PC-3 (cell line): ENCODE measurements at regions not wholly inside any gene's neighbourhood (a gene's known extent, or its start where the extent isn't known, plus 50 kb on each side); places are given as distances from the start of the nearest gene placed in this dataset.

Experiments
- ATAC-seq: fragments of 200-7000 bp; cut with Tn5 transposase; 2 replicates; pipeline ENCODE4 v1.9.1; 2020; ENCODE audit warnings: mild to moderate bottlenecking, moderate library complexity
- BruUV-seq: library from RNA; stranded (reverse); fragments of 400-500 nt; replicated peaks from 2 replicates; lab custom pipeline; 2021; lab: Mats Ljungman, UMichigan
- CTCF ChIA-PET: fragments of 300-600 bp; sonication (Branson Sonifier 250); formaldehyde crosslinking; loops from one replicate; lab custom pipeline; 2022; ENCODE audit warnings: antibody characterized with exemption; lab: Charles Lee
- POLR2A ChIA-PET: fragments of 300-600 bp; sonication (Branson Sonifier 250); formaldehyde crosslinking; loops from one replicate; lab custom pipeline; 2022; ENCODE audit warnings: antibody characterized with exemption; ENCODE audit not compliant: unreplicated experiment; lab: Charles Lee
- DNase-seq: peaks from one replicate; pipeline ENCODE4 v3.0.0-alpha.2; 2015
- H2AFZ ChIP-seq: fragments of 300-600 bp; sonication (generic); 2 replicates; pipeline ENCODE4 v1.6.0; 2016; ENCODE audit warnings: antibody characterized with exemption, low read length
- H3F3A ChIP-seq: fragments of 300-600 bp; sonication (generic); one replicate; pipeline ENCODE4 v1.6.0; 2017; ENCODE audit warnings: antibody characterized with exemption, low read length, control low read depth, mild to moderate bottlenecking; ENCODE audit not compliant: unreplicated experiment
- H3K27ac ChIP-seq: fragments of 300-600 bp; sonication (generic); 2 replicates; pipeline ENCODE4 v1.5.1; 2016; ENCODE audit warnings: mild to moderate bottlenecking, low read length
- H3K27me3 ChIP-seq: fragments of 300-600 bp; sonication (generic); 2 replicates; pipeline ENCODE4 v1.6.1; 2016; ENCODE audit warnings: low read length, mixed read lengths
- H3K36me3 ChIP-seq: fragments of 300-600 bp; sonication (generic); 2 replicates; pipeline ENCODE4 v1.6.1; 2016; ENCODE audit warnings: low read depth, mixed run types, low read length, mixed read lengths
- H3K4me1 ChIP-seq: fragments of 300-600 bp; sonication (generic); 2 replicates; pipeline ENCODE4 v1.5.1; 2016; ENCODE audit warnings: low read length; ENCODE audit not compliant: insufficient read depth
- H3K4me2 ChIP-seq: fragments of 300-600 bp; sonication (generic); 2 replicates; pipeline ENCODE4 v1.6.0; 2016; ENCODE audit warnings: low read length
- H3K4me3 ChIP-seq: fragments of 300-600 bp; sonication (generic); 2 replicates; pipeline ENCODE4 v1.5.1; 2016; ENCODE audit warnings: mild to moderate bottlenecking, low read length, mixed read lengths
- H3K79me2 ChIP-seq: fragments of 300-600 bp; sonication (generic); 2 replicates; pipeline ENCODE4 v1.6.1; 2017; ENCODE audit warnings: low read length, mixed read lengths
- H3K9ac ChIP-seq: fragments of 300-600 bp; sonication (generic); 2 replicates; pipeline ENCODE4 v1.6.0; 2016; ENCODE audit warnings: mild to moderate bottlenecking, low read length
- H3K9me2 ChIP-seq: fragments of 300-600 bp; sonication (generic); replicated peaks from 2 replicates; pipeline ENCODE4 v1.6.1; 2016; ENCODE audit warnings: mixed run types, low read length, mixed read lengths
- H3K9me3 ChIP-seq: fragments of 300-600 bp; sonication (generic); 2 replicates; pipeline ENCODE4 v1.6.1; 2016; ENCODE audit warnings: low read length, mixed read lengths
- H4K20me1 ChIP-seq: fragments of 300-600 bp; sonication (generic); 2 replicates; pipeline ENCODE4 v1.6.1; 2016; ENCODE audit warnings: low read length, mixed read lengths
- CTCF ChIP-seq: fragments of 300-600 bp; sonication (generic); conservative IDR thresholded peaks from 2 replicates; pipeline ENCODE4 v1.5.1; 2017; ENCODE audit warnings: antibody characterized with exemption, low read depth, mild to moderate bottlenecking, low read length
- EZH2 ChIP-seq: fragments of 300-600 bp; sonication (generic); IDR thresholded peaks from one replicate; pipeline ENCODE4 v1.6.1; 2017; ENCODE audit warnings: antibody characterized with exemption, mild to moderate bottlenecking, low read length; ENCODE audit not compliant: unreplicated experiment
- EZH2phosphoT487 ChIP-seq: fragments of 300-600 bp; sonication (generic); IDR thresholded peaks from 2 replicates; pipeline ENCODE4 v1.6.1; 2018; ENCODE audit warnings: mild to moderate bottlenecking, antibody characterized with exemption, low read length, borderline replicate concordance
- intact Hi-C: fragments of 100-400 bp; cut with micrococcal nuclease; formaldehyde crosslinking; loops from 2 replicates; pipeline ENCODE4 v1.9.0; 2023

DNA sequence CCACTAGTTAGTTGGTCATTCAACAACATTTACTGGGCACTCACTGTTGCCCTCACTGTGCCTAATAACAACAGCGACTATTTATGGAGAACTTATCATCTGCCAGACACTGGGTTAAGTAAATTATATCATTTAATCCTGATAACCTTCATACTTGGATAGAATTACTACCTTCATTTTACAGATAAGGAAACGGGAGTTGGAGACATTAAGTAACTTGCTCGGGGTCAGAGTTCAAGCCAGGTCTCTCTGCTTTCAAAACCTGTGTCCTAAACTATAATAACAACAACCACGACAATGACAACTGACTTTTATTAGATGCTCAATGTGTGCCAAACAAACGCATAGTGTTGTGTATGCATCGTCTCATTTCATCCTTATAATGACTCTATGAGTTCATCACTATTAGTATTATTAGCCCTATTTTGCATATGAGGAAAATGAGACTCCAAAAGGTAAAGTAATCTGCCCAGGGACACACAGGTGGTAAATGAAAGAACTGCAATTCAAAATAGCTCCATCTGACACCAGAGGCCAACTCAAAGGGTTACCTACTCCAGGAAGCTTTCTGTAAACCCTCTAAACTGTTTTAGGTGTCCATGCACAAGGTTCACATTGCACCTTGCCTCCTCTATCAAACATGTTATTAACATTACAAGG, 98.4 kb upstream of the ACSL4 start:
- no peaks in the 10 kb centered on the region for H3F3A ChIP-seq
- H3K36me3 ChIP-seq, result no peaks in the 10 kb centered on the region
- H3K79me2 ChIP-seq, result no peaks in the 10 kb centered on the region
- H3K9ac ChIP-seq, result no peak overlapping the region
- no peak for DNase-seq
- no peaks in the 10 kb centered on the region for H3K27me3 ChIP-seq
- ATAC-seq, result no peak
- H3K4me2 ChIP-seq, result no peak overlapping the region
- H4K20me1 ChIP-seq, result no peaks in the 10 kb centered on the region
- peaks cover 18% of the 10 kb centered on the region for H3K4me1 ChIP-seq
- BruUV-seq, result no TSS peak
- intact Hi-C loops, result no loop called here
- CTCF ChIA-PET, result interaction anchor here (0.6 to 0.9 kb wide), 2 partner anchors 25 to 60 kb away, joined by 3 read pairs; no protein-coding TSS in a partner anchor
- H3K4me3 ChIP-seq, result no peak overlapping the region
- no peak overlapping the region for H2AFZ ChIP-seq
- POLR2A ChIA-PET, result interaction anchor here (0.6 to 0.7 kb wide), 4 partner anchors 8 to 72 kb away, joined by 3 to 5 read pairs (median 4); no protein-coding TSS in a partner anchor
- H3K9me2 ChIP-seq, result no peaks in the 10 kb centered on the region
- H3K9me3 ChIP-seq, result no peaks in the 10 kb centered on the region
- H3K27ac ChIP-seq, result no peak overlapping the region
- no peak for TF ChIP-seq EZH2

- DNase-seq (no peak), ATAC-seq (no peak)
- Histone ChIP-seq H3K36me3 (no peaks in the 10 kb centered on the region), H2AFZ (peak overlapping the region; percentile 67; the same call in 1 of the 2 replicates), H3K9me2 (no peaks in the 10 kb centered on the region), H3K27me3 (no peaks in the 10 kb centered on the region), H3F3A (no peaks in the 10 kb centered on the region), H3K79me2 (no peaks in the 10 kb centered on the region), H3K27ac (peak overlapping the region; percentile 49), H3K9me3 (no peaks in the 10 kb centered on the region), H3K4me2 (peak overlapping the region; percentile 72), H4K20me1 (no peaks in the 10 kb centered on the region), H3K4me3 (no peak overlapping the region), H3K9ac (no peak overlapping the region; the same call in 1 of the 2 replicates), H3K4me1 (peaks cover 18% of the 10 kb centered on the region)
- TF ChIP-seq CTCF (0 out of 2 replicates have a peak, but pooled peaks have one; percentile 14), EZH2phosphoT487 (no peak)
- intact Hi-C loops, result no loop called here
- ChIA-PET POLR2A (interaction anchor here (0.5 to 0.6 kb wide), 2 partner anchors 9 to 127 kb away, joined by 3 to 5 read pairs; no protein-coding TSS in a partner anchor), CTCF (no interaction called here)
- BruUV-seq, result no TSS peak
Observed at GRCh38 chrX:109839694-109840567, 106.9 kb upstream of the ACSL4 start.

- Histone ChIP-seq H3K4me2 (peak overlapping the region; percentile 72), H3K4me1 (peaks cover 18% of the 10 kb centered on the region), H3K79me2 (no peaks in the 10 kb centered on the region), H2AFZ (peak overlapping the region; percentile 67), H3K9ac (no peak overlapping the region; the same call in 1 of the 2 replicates), H4K20me1 (no peaks in the 10 kb centered on the region), H3K9me2 (no peaks in the 10 kb centered on the region), H3F3A (no peaks in the 10 kb centered on the region), H3K27me3 (no peaks in the 10 kb centered on the region), H3K27ac (peak overlapping the region; percentile 49), H3K36me3 (no peaks in the 10 kb centered on the region), H3K9me3 (no peaks in the 10 kb centered on the region), H3K4me3 (no peak overlapping the region)
- peak; percentile 88 for ATAC-seq
- no TSS peak for BruUV-seq
- intact Hi-C loops, result no loop called here
- peak; percentile 81 for DNase-seq
- CTCF ChIA-PET, result interaction anchor here (0.6 kb wide), 1 partner anchor 130 kb away, joined by 4 read pairs; no protein-coding TSS in a partner anchor
- POLR2A ChIA-PET, result interaction anchor here (0.6 kb wide), 2 partner anchors 127 to 1263 kb away, joined by 5 to 14 read pairs; no protein-coding TSS in a partner anchor
- TF ChIP-seq EZH2, result no peak
- TF ChIP-seq CTCF, result no peak
- TF ChIP-seq EZH2phosphoT487, result no peak
Observed at GRCh38 chrX:109840585-109840984, 107.5 kb upstream of the ACSL4 start.
